Activated CD4-positive, alpha-beta T cell treated with anti-CD3 and anti-CD28 coated beads, Interleukin-2, amount 10 ng/mL, durations not matched to agents 7 days and 5 days (primary cell): ENCODE measurements at regions not wholly inside any gene's neighbourhood (a gene's known extent, or its start where the extent isn't known, plus 50 kb on each side); places are given as distances from the start of the nearest gene placed in this dataset.

Source experiments
- CTCF ChIA-PET: fragments of 350-600 bp; sonication (Branson Sonifier 250); formaldehyde crosslinking; loops from one replicate; lab custom pipeline; 2021; ENCODE audit warnings: antibody characterized with exemption; lab: Charles Lee
- POLR2A ChIA-PET: fragments of 350-600 bp; sonication (Branson Sonifier 250); formaldehyde crosslinking; loops from one replicate; lab custom pipeline; 2021; ENCODE audit warnings: antibody characterized with exemption; lab: Charles Lee
- DNase-seq: peaks from one replicate; pipeline ENCODE4 v3.0.0-alpha.2; 2020
- H3K27ac Mint-ChIP-seq: one replicate; pipeline ENCODE4 v1.8.0; 2021; ENCODE audit warnings: mild to moderate bottlenecking, moderate library complexity, mixed read lengths
- H3K27me3 Mint-ChIP-seq: one replicate; pipeline ENCODE4 v1.8.0; 2021; ENCODE audit warnings: mixed read lengths
- H3K36me3 Mint-ChIP-seq: one replicate; pipeline ENCODE4 v1.8.0; 2021; ENCODE audit warnings: low read depth, mixed read lengths
- H3K4me1 Mint-ChIP-seq: one replicate; pipeline ENCODE4 v1.8.0; 2021; ENCODE audit warnings: mixed read lengths
- H3K4me3 Mint-ChIP-seq: one replicate; pipeline ENCODE4 v1.8.0; 2021; ENCODE audit warnings: mild to moderate bottlenecking, moderate library complexity, mixed read lengths
- H3K9me3 Mint-ChIP-seq: one replicate; pipeline ENCODE4 v1.8.0; 2021; ENCODE audit warnings: mixed read lengths

- H3K36me3 Mint-ChIP-seq = no peaks in the 10 kb centered on the region
- no peaks in the 10 kb centered on the region for H3K27me3 Mint-ChIP-seq
- H3K9me3 Mint-ChIP-seq = no peaks in the 10 kb centered on the region
- H3K27ac Mint-ChIP-seq = no peak overlapping the region
- no peak for DNase-seq
- H3K4me1 Mint-ChIP-seq = peaks cover 3% of the 10 kb centered on the region
- H3K4me3 Mint-ChIP-seq = no peak overlapping the region
- CTCF ChIA-PET = interaction anchor here (1.4 kb wide), 1 partner anchor 9 kb away, joined by 4 read pairs; no protein-coding TSS in a partner anchor
- POLR2A ChIA-PET = interaction anchor here (0.6 kb wide), 1 partner anchor 13 kb away, joined by 3 read pairs; no protein-coding TSS in a partner anchor
Observed at GRCh38 chr1:115184260-115184950, 95.1 kb upstream of the TSPAN2 start.

- H3K27ac Mint-ChIP-seq = no peak overlapping the region
- no peaks in the 10 kb centered on the region for H3K9me3 Mint-ChIP-seq
- no peaks in the 10 kb centered on the region for H3K27me3 Mint-ChIP-seq
- H3K36me3 Mint-ChIP-seq = no peaks in the 10 kb centered on the region
- H3K4me3 Mint-ChIP-seq = no peak overlapping the region
- H3K4me1 Mint-ChIP-seq = peaks cover 3% of the 10 kb centered on the region
- no peak for DNase-seq
- CTCF ChIA-PET = interaction anchor here (1.4 kb wide), 1 partner anchor 10 kb away, joined by 4 read pairs; no protein-coding TSS in a partner anchor
- POLR2A ChIA-PET = no interaction called here
Observed at GRCh38 chr1:115183721-115184259, 94.5 kb upstream of the TSPAN2 start.

- Mint-ChIP-seq H3K9me3 (no peaks in the 10 kb centered on the region), H3K27ac (no peak overlapping the region), H3K4me1 (peaks cover 3% of the 10 kb centered on the region), H3K36me3 (no peaks in the 10 kb centered on the region), H3K4me3 (no peak overlapping the region), H3K27me3 (no peaks in the 10 kb centered on the region)
- POLR2A ChIA-PET = no interaction called here
- CTCF ChIA-PET = interaction anchor here (1.4 kb wide), 1 partner anchor 11 kb away, joined by 4 read pairs; no protein-coding TSS in a partner anchor
- DNase-seq = no peak
Observed at GRCh38 chr1:115183158-115183557, 93.9 kb upstream of the TSPAN2 start.

GRCh38 chr1:115182012-115182715, 92.9 kb upstream of the TSPAN2 start:
- ChIA-PET CTCF (no interaction called here), POLR2A (no interaction called here)
- Mint-ChIP-seq H3K9me3 (no peaks in the 10 kb centered on the region), H3K4me1 (peaks cover 3% of the 10 kb centered on the region), H3K27me3 (no peaks in the 10 kb centered on the region), H3K27ac (no peak overlapping the region), H3K36me3 (no peaks in the 10 kb centered on the region), H3K4me3 (no peak overlapping the region)
- no peak for DNase-seq

GRCh38 chr1:115181231-115181630, 91.9 kb upstream of the TSPAN2 start:
- Mint-ChIP-seq H3K36me3 (no peaks in the 10 kb centered on the region), H3K27me3 (no peaks in the 10 kb centered on the region), H3K27ac (no peak overlapping the region), H3K4me1 (peaks cover 3% of the 10 kb centered on the region), H3K9me3 (no peaks in the 10 kb centered on the region), H3K4me3 (no peak overlapping the region)
- CTCF ChIA-PET = no interaction called here
- POLR2A ChIA-PET = no interaction called here
- no peak for DNase-seq

- Mint-ChIP-seq H3K27me3 (no peaks in the 10 kb centered on the region), H3K9me3 (no peaks in the 10 kb centered on the region), H3K27ac (no peak overlapping the region), H3K4me1 (peaks cover 2% of the 10 kb centered on the region), H3K4me3 (no peak overlapping the region), H3K36me3 (no peaks in the 10 kb centered on the region)
- DNase-seq = no peak
- ChIA-PET CTCF (interaction anchor here (1.0 kb wide), 1 partner anchor 11 kb away, joined by 3 read pairs; no protein-coding TSS in a partner anchor), POLR2A (no interaction called here)
Observed at GRCh38 chr1:115179397-115180079, 90.2 kb upstream of the TSPAN2 start.

- ChIA-PET POLR2A (no interaction called here), CTCF (interaction anchor here (1.4 to 1.9 kb wide), 2 partner anchors 11 to 12 kb away, joined by 3 to 5 read pairs; no protein-coding TSS in a partner anchor)
- no peak overlapping the region for H3K4me3 Mint-ChIP-seq
- peaks cover 9% of the 10 kb centered on the region for H3K27me3 Mint-ChIP-seq
- H3K9me3 Mint-ChIP-seq = no peaks in the 10 kb centered on the region
- H3K4me1 Mint-ChIP-seq = no peaks in the 10 kb centered on the region
- no peak for DNase-seq
- H3K36me3 Mint-ChIP-seq = no peaks in the 10 kb centered on the region
- H3K27ac Mint-ChIP-seq = no peak overlapping the region
Observed at GRCh38 chr1:115176189-115176588, 86.9 kb upstream of the TSPAN2 start.

GRCh38 chr1:115175596-115175995, 86.3 kb upstream of the TSPAN2 start:
- ChIA-PET CTCF (interaction anchor here (1.4 to 1.9 kb wide), 2 partner anchors 11 kb away, joined by 3 to 5 read pairs; no protein-coding TSS in a partner anchor), POLR2A (no interaction called here)
- no peak overlapping the region for H3K4me3 Mint-ChIP-seq
- H3K27me3 Mint-ChIP-seq = peaks cover 9% of the 10 kb centered on the region
- no peak for DNase-seq
- no peak overlapping the region for H3K27ac Mint-ChIP-seq
- no peaks in the 10 kb centered on the region for H3K4me1 Mint-ChIP-seq
- H3K36me3 Mint-ChIP-seq = no peaks in the 10 kb centered on the region
- no peaks in the 10 kb centered on the region for H3K9me3 Mint-ChIP-seq

- Mint-ChIP-seq H3K4me3 (no peak overlapping the region), H3K36me3 (no peaks in the 10 kb centered on the region), H3K4me1 (no peaks in the 10 kb centered on the region), H3K27me3 (peaks cover 12% of the 10 kb centered on the region), H3K27ac (no peak overlapping the region), H3K9me3 (no peaks in the 10 kb centered on the region)
- CTCF ChIA-PET = no interaction called here
- POLR2A ChIA-PET = no interaction called here
- DNase-seq = no peak
Observed at GRCh38 chr1:115173151-115173550, 83.8 kb upstream of the TSPAN2 start.

- POLR2A ChIA-PET = no interaction called here
- no peaks in the 10 kb centered on the region for H3K9me3 Mint-ChIP-seq
- CTCF ChIA-PET = no interaction called here
- no peaks in the 10 kb centered on the region for H3K36me3 Mint-ChIP-seq
- H3K4me3 Mint-ChIP-seq = no peak overlapping the region
- H3K27me3 Mint-ChIP-seq = peaks cover 12% of the 10 kb centered on the region
- no peaks in the 10 kb centered on the region for H3K4me1 Mint-ChIP-seq
- no peak overlapping the region for H3K27ac Mint-ChIP-seq
- DNase-seq = no peak
Observed at GRCh38 chr1:115172270-115172669, 83.0 kb upstream of the TSPAN2 start.

- Mint-ChIP-seq H3K27me3 (peaks cover 12% of the 10 kb centered on the region), H3K4me1 (no peaks in the 10 kb centered on the region), H3K27ac (no peak overlapping the region), H3K4me3 (no peak overlapping the region), H3K9me3 (no peaks in the 10 kb centered on the region), H3K36me3 (no peaks in the 10 kb centered on the region)
- DNase-seq = no peak
- POLR2A ChIA-PET = no interaction called here
- CTCF ChIA-PET = no interaction called here
Observed at GRCh38 chr1:115170961-115171392, 81.7 kb upstream of the TSPAN2 start.

- ChIA-PET CTCF (no interaction called here), POLR2A (no interaction called here)
- Mint-ChIP-seq H3K27me3 (peaks cover 16% of the 10 kb centered on the region), H3K4me1 (no peaks in the 10 kb centered on the region), H3K9me3 (no peaks in the 10 kb centered on the region), H3K36me3 (no peaks in the 10 kb centered on the region), H3K4me3 (no peak overlapping the region), H3K27ac (no peak overlapping the region)
- no peak for DNase-seq
Observed at GRCh38 chr1:115170377-115170776, 81.1 kb upstream of the TSPAN2 start.
